Kidney (tissue), 13 donors: ENCODE measurements at regions not wholly inside any gene's neighbourhood (a gene's known extent, or its start where the extent isn't known, plus 50 kb on each side); places are given as distances from the start of the nearest gene placed in this dataset.
"Not testable (repeated sequence)": the region's sequence is repeated elsewhere in the genome, so short reads cannot be mapped to it uniquely, and the experiment has no call there.

Experiments used
- DNase-seq, 5 donors: peaks; one replicate each; pipeline ENCODE4 v3.0.0-alpha.2; 2013 to 2020
- FAIRE-seq: peaks from 2 replicates; lab custom pipeline; 2012; peaks lifted over from hg19 to GRCh38; lab: Jason Lieb, UNC
- H3K27ac ChIP-seq, 2 donors: one replicate each; pipeline ENCODE4 v1.7.0; 2013; ENCODE audit warnings: low read depth in 2 of 2, low read length in 2 of 2, inconsistent platforms in 1 of 2
- H3K27me3 ChIP-seq: one replicate; pipeline ENCODE4 v1.7.1; 2013; ENCODE audit warnings: low read length, inconsistent platforms; ENCODE audit not compliant: control insufficient read depth, insufficient read depth
- H3K36me3 ChIP-seq, 3 donors: one replicate each; pipeline versions ENCODE4 v1.7.0 to v1.7.1; 2013; ENCODE audit warnings: low read length in 3 of 3, control low read depth in 1 of 3, inconsistent platforms in 1 of 3; ENCODE audit not compliant: insufficient read depth in 3 of 3, control insufficient read depth in 2 of 3
- H3K4me1 ChIP-seq, 3 donors: one replicate each; pipeline versions ENCODE4 v1.7.0 to v1.7.1; 2013; ENCODE audit warnings: low read length in 3 of 3, inconsistent platforms in 1 of 3, low read depth in 1 of 3; ENCODE audit not compliant: control insufficient read depth in 2 of 3, insufficient read depth in 2 of 3
- H3K4me3 ChIP-seq, 3 donors: one replicate each; pipeline versions ENCODE4 v1.7.0 to v1.8.1; 2013; ENCODE audit warnings: low read length in 3 of 3, control low read depth in 1 of 3, inconsistent platforms in 1 of 3
- H3K9ac ChIP-seq, 3 donors: one replicate each; pipeline versions ENCODE4 v1.7.0 to v1.7.1; 2013; ENCODE audit warnings: low read length in 3 of 3, control low read depth in 1 of 3, inconsistent platforms in 1 of 3
- H3K9me3 ChIP-seq, 3 donors: one replicate each; pipeline versions ENCODE4 v1.7.0 to v1.7.1; 2013; ENCODE audit warnings: low read length in 3 of 3, control low read depth in 1 of 3, inconsistent platforms in 1 of 3; ENCODE audit not compliant: control insufficient read depth in 2 of 3, insufficient read depth in 1 of 3
- CTCF ChIP-seq: IDR thresholded peaks from 3 replicates; pipeline ENCODE4 v1.5.1; 2012; ENCODE audit warnings: mild to moderate bottlenecking, moderate library complexity, borderline replicate concordance; ENCODE audit not compliant: insufficient read depth; ENCODE audit errors: extremely low read depth
- intact Hi-C: fragments of 100-400 bp; cut with DNase I; formaldehyde crosslinking; loops from one replicate; pipeline ENCODE4 v1.11.1; 2022
- donor health status: control.
- donor health status: control.
- donor health status: control.
- donor health status: control.
- donor health status: control.
- donor health status: DM: yes; HTN: yes; CAD: no.
- donor health status: Normal renal cell carcinoma (clear cell type).

GRCh38 chr12:131274906-131275305 lies 321.2 kb downstream of the ADGRD1 start:
- TF ChIP-seq CTCF: no peak
- Histone ChIP-seq H3K27me3 (no peaks in the 10 kb centered on the region), H3K4me1 (no peaks in the 10 kb centered on the region), H3K9ac (no peak overlapping the region), H3K9me3 (no peaks in the 10 kb centered on the region), H3K4me3 (no peak overlapping the region), H3K36me3 (no peaks in the 10 kb centered on the region), H3K27ac (no peak overlapping the region)
- no peak for FAIRE-seq
- peak in 1 of 5 donors; percentile 37 for DNase-seq
- intact Hi-C loops: no loop called here

- no peak for TF ChIP-seq CTCF
- no peak for FAIRE-seq
- no peaks in the 10 kb centered on the region for H3K27me3 ChIP-seq
- H3K36me3 ChIP-seq: no peaks in the 10 kb centered on the region
- DNase-seq: peak in 1 of 5 donors; percentile 41
- no peak overlapping the region for H3K9ac ChIP-seq
- intact Hi-C loops: no loop called here
- no peaks in the 10 kb centered on the region for H3K4me1 ChIP-seq
- no peak overlapping the region for H3K27ac ChIP-seq
- H3K9me3 ChIP-seq: no peaks in the 10 kb centered on the region
- no peak overlapping the region for H3K4me3 ChIP-seq
Observed at GRCh38 chr12:131275824-131276223, 322.1 kb downstream of the ADGRD1 start.

GRCh38 chr12:131276501-131277185 lies 322.9 kb downstream of the ADGRD1 start:
- H3K9me3 ChIP-seq: no peaks in the 10 kb centered on the region
- H3K4me3 ChIP-seq: no peak overlapping the region
- TF ChIP-seq CTCF: no peak
- no peak overlapping the region for H3K9ac ChIP-seq
- no peaks in the 10 kb centered on the region for H3K36me3 ChIP-seq
- FAIRE-seq: no peak
- H3K4me1 ChIP-seq: no peaks in the 10 kb centered on the region
- peak in 1 of 5 donors; percentile 56 for DNase-seq
- no peak overlapping the region for H3K27ac ChIP-seq
- intact Hi-C loops: no loop called here
- H3K27me3 ChIP-seq: no peaks in the 10 kb centered on the region

- H3K4me3 ChIP-seq, H3K36me3 ChIP-seq, H3K27me3 ChIP-seq, H3K9ac ChIP-seq, FAIRE-seq, intact Hi-C loops, H3K4me1 ChIP-seq, H3K27ac ChIP-seq, H3K9me3 ChIP-seq: not testable (repeated sequence)
- peak in 1 of 5 donors; percentile 39 for DNase-seq
Observed at GRCh38 chr12:131277186-131278091, 323.7 kb downstream of the ADGRD1 start.

- H3K27me3 ChIP-seq, FAIRE-seq, H3K4me3 ChIP-seq, H3K9ac ChIP-seq, H3K36me3 ChIP-seq, H3K4me1 ChIP-seq, H3K27ac ChIP-seq, intact Hi-C loops, H3K9me3 ChIP-seq: not testable (repeated sequence)
- DNase-seq: peak in 1 of 5 donors; percentile 56
Observed at GRCh38 chr12:131278451-131279115, 324.9 kb downstream of the ADGRD1 start.
